Fibroblast of the conjunctiva (primary cell): ENCODE measurements at regions not wholly inside any gene's neighbourhood (a gene's known extent, or its start where the extent isn't known, plus 50 kb on each side); places are given as distances from the start of the nearest gene placed in this dataset.

Experiments used
- DNase-seq: peaks from one replicate; pipeline ENCODE4 v3.0.0-alpha.2; 2010; ENCODE audit warnings: low read depth

DNA sequence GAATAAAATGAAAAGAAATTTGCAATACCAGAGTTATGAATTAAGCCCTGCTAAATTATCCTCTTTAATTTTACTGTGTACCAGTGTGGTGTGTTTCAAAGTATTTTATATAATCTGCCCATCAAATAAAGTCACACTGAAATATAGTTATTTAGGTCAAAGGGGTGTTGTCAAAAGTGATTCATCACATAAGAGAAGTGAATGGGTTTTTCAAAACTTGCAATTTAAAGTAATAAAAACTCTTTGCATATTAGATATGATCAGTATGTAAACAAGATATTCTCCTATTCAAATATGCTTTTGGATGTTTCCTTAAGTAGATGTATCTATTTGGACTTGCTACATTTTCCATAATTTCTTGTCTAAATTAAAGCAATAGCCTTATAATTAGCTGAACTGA, 1183.0 kb upstream of the CDH18 start:
- no peak for DNase-seq

- DNase-seq, result no peak
Observed at GRCh38 chr5:21168557-21168956, 1180.6 kb upstream of the CDH18 start.

- no peak for DNase-seq
Observed at GRCh38 chr5:21165344-21165743, 1177.3 kb upstream of the CDH18 start.

GRCh38 chr5:21164425-21164824, 1176.4 kb upstream of the CDH18 start:
- no peak for DNase-seq

- no peak for DNase-seq
Observed at GRCh38 chr5:21159510-21160059, 1171.6 kb upstream of the CDH18 start.

- DNase-seq, result no peak
Observed at GRCh38 chr5:21154526-21154925, 1166.5 kb upstream of the CDH18 start.

DNA sequence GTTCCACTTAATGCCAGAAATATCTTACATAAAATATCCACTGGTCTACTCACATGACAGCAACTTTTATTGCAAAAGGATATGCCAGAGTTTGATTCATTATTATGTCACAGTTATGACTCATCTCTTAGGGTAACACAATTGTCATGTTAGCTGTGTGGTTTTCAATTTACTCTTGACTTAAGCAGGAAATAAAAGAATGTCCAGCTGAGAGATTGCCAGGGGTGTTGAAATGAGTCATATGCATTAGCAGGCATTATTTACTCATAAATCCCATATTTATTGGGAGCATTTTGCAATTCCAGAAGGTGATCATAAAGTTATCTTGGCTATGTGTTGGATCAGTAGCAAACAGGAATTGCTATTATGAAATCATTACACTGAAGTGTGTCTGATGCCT, 1164.6 kb upstream of the CDH18 start:
- DNase-seq, result peak; percentile 76

DNA sequence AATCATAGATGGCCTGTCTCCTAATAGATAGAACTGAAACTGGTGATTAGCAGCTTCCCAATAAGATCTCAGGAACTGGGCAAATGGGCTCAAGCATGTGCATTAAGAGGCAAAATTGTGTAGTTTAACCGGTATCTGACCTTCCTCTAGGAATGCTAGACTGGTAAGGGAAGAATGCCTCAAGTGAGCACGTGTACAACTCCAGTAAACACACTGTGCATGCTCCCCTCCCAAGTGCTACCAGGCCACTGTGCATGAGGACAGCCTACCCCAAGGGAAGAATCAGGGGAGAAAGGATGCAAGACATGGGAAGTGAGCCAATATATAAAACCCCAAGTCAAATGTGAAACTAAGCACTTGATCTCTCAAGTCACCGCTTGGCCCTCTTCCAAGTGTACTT, 1157.4 kb upstream of the CDH18 start:
- DNase-seq, result no peak

- no peak for DNase-seq
Observed at GRCh38 chr5:21143686-21144085, 1155.7 kb upstream of the CDH18 start.

- DNase-seq, result no peak
Observed at GRCh38 chr5:21142791-21143190, 1154.8 kb upstream of the CDH18 start.

DNA sequence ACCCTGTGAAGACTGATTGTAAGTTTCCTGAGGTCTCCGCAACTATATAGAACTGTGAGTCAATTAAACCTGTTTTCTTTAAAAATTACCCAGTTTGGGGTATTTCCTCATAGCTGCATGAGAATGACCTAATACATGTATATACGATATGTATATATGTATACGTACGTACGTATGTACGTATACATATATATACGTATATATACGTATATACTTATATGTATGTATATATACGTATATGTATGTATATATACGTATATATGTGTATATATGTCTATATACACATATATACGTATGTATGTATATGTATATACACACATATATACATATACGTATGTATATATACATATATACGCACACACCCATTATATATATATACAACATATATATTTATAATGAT, 1153.0 kb upstream of the CDH18 start:
- no peak for DNase-seq

- DNase-seq, result no peak
Observed at GRCh38 chr5:21126236-21126635, 1138.2 kb upstream of the CDH18 start.

GRCh38 chr5:21125238-21125983, 1137.4 kb upstream of the CDH18 start:
- DNase-seq, result no peak

DNA sequence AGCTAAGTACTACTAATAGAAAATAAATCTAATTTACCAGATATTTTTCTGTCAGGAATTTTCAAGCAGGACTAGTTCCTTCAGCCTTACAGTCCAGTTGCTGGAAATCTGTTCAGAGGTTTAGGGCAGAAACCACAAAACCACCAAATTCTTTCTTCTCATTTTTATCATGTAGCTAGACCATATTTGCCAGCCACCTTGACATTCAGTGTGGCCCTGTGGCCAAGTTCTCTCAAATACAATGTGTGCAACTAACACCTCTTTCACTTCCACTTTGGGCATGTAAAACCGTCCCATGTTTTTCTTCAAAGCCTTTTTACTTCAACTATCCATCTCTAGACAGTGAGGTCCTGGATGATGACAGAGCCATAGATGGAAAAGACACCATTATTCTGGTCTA, 1133.2 kb upstream of the CDH18 start:
- no peak for DNase-seq

DNA sequence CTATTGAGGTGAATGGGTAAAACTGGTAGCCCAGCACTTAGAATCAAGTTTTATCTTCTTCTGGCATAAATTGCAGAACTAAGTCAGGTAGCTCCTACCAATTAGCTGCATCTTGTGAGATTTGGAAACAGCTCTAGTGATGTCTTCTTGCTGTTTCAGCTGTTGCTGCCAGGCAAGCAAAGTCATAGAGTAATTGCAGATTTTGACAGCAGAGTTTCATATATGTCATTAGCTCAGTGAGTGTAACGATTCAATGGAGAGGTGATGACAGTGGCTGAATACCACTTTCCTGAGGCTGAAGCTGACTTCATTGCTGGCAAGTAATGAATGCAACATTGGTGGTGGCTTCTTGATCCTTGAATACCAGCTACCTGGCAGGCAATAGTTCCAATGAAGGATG, 1109.7 kb upstream of the CDH18 start:
- no peak for DNase-seq

GRCh38 chr5:21094619-21095018, 1106.6 kb upstream of the CDH18 start:
- DNase-seq, result no peak

GRCh38 chr5:21087766-21088165, 1099.8 kb upstream of the CDH18 start:
- no peak for DNase-seq

GRCh38 chr5:21085791-21086190, 1097.8 kb upstream of the CDH18 start:
- DNase-seq, result no peak

GRCh38 chr5:21071986-21072385, 1084.0 kb upstream of the CDH18 start:
- DNase-seq, result no peak

- no peak for DNase-seq
Observed at GRCh38 chr5:21071421-21071820, 1083.4 kb upstream of the CDH18 start.

DNA sequence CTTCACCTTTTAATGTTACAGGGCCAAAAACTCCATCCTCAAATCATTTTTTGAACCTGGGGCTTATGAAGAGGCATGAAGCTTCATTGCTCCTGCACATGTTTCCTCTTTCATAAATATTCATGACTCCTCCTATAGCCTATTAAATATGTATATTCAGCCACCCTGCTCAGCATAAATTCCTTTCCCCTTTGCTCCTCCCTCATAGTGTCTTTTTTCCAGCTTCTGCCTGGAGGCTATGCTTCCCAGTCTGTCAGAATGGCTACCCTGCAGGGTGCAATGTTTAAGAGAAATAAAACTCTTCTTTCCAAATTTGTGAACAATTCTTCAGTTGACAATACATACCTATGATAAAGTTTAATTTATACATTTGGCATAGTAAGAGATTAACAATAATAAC, 1082.9 kb upstream of the CDH18 start:
- DNase-seq, result no peak

DNA sequence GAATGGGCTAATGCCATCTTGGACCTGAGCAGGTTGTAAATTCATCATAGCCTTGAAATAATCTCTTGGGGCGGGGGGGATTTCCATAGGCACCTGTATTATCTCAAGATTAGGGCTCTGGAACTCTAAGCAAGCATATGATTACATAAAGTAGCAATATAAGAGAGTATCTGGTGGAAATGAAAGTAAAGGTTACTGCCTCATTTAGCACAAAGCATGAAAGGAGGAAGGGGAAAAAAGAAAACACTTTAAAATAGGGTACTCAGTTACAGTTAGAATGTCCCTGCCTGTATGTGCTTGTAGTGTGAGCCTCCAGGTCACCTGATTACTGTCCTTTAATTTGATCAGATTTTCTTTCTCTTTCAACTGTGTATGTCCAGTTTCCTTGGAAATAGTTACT, 1079.7 kb upstream of the CDH18 start:
- DNase-seq, result no peak

GRCh38 chr5:21063146-21063545, 1075.1 kb upstream of the CDH18 start:
- DNase-seq, result no peak

- no peak for DNase-seq
Observed at GRCh38 chr5:21058289-21058688, 1070.3 kb upstream of the CDH18 start.
